Activated naive CD4-positive, alpha-beta T cell treated with Interleukin-2 at 50 U/mL for 16 hours (primary cell): ENCODE measurements at regions not wholly inside any gene's neighbourhood (a gene's known extent, or its start where the extent isn't known, plus 50 kb on each side); places are given as distances from the start of the nearest gene placed in this dataset.

Source experiments
- DNase-seq: peaks from one replicate; pipeline ENCODE4 v3.0.0-alpha.2; 2020

GRCh38 chr11:95375451-95375850 lies 144.4 kb upstream of the SESN3 start:
- DNase-seq, result no peak

GRCh38 chr11:95374105-95374504 lies 143.1 kb upstream of the SESN3 start:
- no peak for DNase-seq

GRCh38 chr11:95373241-95373640 lies 142.2 kb upstream of the SESN3 start:
- no peak for DNase-seq

GRCh38 chr11:95372097-95372656 lies 141.2 kb upstream of the SESN3 start:
- no peak for DNase-seq

- no peak for DNase-seq
These were observed 140.2 kb upstream of the SESN3 start for GRCh38 chr11:95371153-95371552.

GRCh38 chr11:95367726-95368125 lies 136.7 kb upstream of the SESN3 start:
- no peak for DNase-seq

GRCh38 chr11:95365348-95365747 lies 134.3 kb upstream of the SESN3 start:
- DNase-seq, result no peak

GRCh38 chr11:95364324-95365295 lies 133.6 kb upstream of the SESN3 start:
- no peak for DNase-seq

GRCh38 chr11:95363708-95364107 lies 132.7 kb upstream of the SESN3 start:
- no peak for DNase-seq

- no peak for DNase-seq
These were observed 132.2 kb upstream of the SESN3 start for GRCh38 chr11:95363164-95363563.

GRCh38 chr11:95361180-95361579 lies 130.2 kb upstream of the SESN3 start:
- no peak for DNase-seq

- DNase-seq, result no peak
These were observed 129.5 kb upstream of the SESN3 start for GRCh38 chr11:95360377-95361075.

GRCh38 chr11:95359756-95360155 lies 128.8 kb upstream of the SESN3 start:
- DNase-seq, result no peak

GRCh38 chr11:95359341-95359663 lies 128.3 kb upstream of the SESN3 start:
- no peak for DNase-seq

- no peak for DNase-seq
These were observed 127.7 kb upstream of the SESN3 start for GRCh38 chr11:95358511-95359340.

- no peak for DNase-seq
These were observed 123.3 kb upstream of the SESN3 start for GRCh38 chr11:95354304-95354703.

GRCh38 chr11:95353706-95354105 lies 122.7 kb upstream of the SESN3 start:
- DNase-seq, result no peak

- DNase-seq, result no peak
These were observed 121.8 kb upstream of the SESN3 start for GRCh38 chr11:95352733-95353346.

- DNase-seq, result no peak
These were observed 118.4 kb upstream of the SESN3 start for GRCh38 chr11:95349345-95349942.

- no peak for DNase-seq
These were observed 115.3 kb upstream of the SESN3 start for GRCh38 chr11:95346265-95346664.

GRCh38 chr11:95345651-95346050 lies 114.6 kb upstream of the SESN3 start:
- DNase-seq, result no peak
